GM12878 (cell line): ENCODE measurements at regions not wholly inside any gene's neighbourhood (a gene's known extent, or its start where the extent isn't known, plus 50 kb on each side); places are given as distances from the start of the nearest gene placed in this dataset.
A peak's percentile ranks its signal among the peaks of the same experiment; 100 is the strongest.

ENCODE experiments used
- ATF3 ChIP-seq: IDR thresholded peaks from 2 replicates; pipeline ENCODE4 v1.6.1; 2011; ENCODE audit warnings: low read depth, mild to moderate bottlenecking, low read length, moderate library complexity, borderline replicate concordance; ENCODE audit errors: extremely low read depth
- ETV6 ChIP-seq, 2 experiments: fragments of 450-650 bp in 1 of 2; IDR thresholded peaks in 1 of 2; conservative IDR thresholded peaks in 1 of 2; 2 replicates each; pipeline ENCODE4 v1.6.1; 2014; ENCODE audit warnings: antibody characterized with exemption in 1 of 2, borderline replicate concordance in 1 of 2, low read depth in 1 of 2, mild to moderate bottlenecking in 1 of 2, moderate library complexity in 1 of 2
- MAX ChIP-seq: IDR thresholded peaks from 2 replicates; pipeline ENCODE4 v1.6.1; 2012; ENCODE audit warnings: low read depth, low read length, improper control_type of control experiment
- NR2C2 ChIP-seq: IDR thresholded peaks from 2 replicates; pipeline ENCODE4 v1.6.1; 2011; ENCODE audit warnings: borderline replicate concordance, low read depth; ENCODE audit not compliant: control insufficient read depth, insufficient read length
- PAX5 ChIP-seq: IDR thresholded peaks from 2 replicates; pipeline ENCODE4 v1.6.1; 2011; ENCODE audit warnings: low read depth, low read length, borderline replicate concordance
- RBBP5 ChIP-seq: fragments of 200-600 bp; sonication (generic); conservative IDR thresholded peaks from 2 replicates; pipeline ENCODE4 v1.6.1; 2016
- RUNX3 ChIP-seq: IDR thresholded peaks from 2 replicates; pipeline ENCODE4 v1.6.1; 2012; ENCODE audit warnings: low read length, inconsistent platforms
- SMAD1 ChIP-seq: fragments of 450-650 bp; IDR thresholded peaks from 2 replicates; pipeline ENCODE4 v1.6.1; 2018; ENCODE audit warnings: mild to moderate bottlenecking, low read depth; ENCODE audit not compliant: partially characterized antibody
- TF ChIP-seq, protein P1 (sequence below): fragments of 450-650 bp; IDR thresholded peaks from 2 replicates; pipeline ENCODE4 v1.6.1; 2017; ENCODE audit warnings: mild to moderate bottlenecking, moderate library complexity
- TF ChIP-seq, protein P2 (sequence below): fragments of 450-650 bp; IDR thresholded peaks from 2 replicates; pipeline ENCODE4 v1.6.1; 2018; ENCODE audit warnings: borderline replicate concordance, mild to moderate bottlenecking; ENCODE audit not compliant: partially characterized antibody
- TF ChIP-seq, protein P3 (sequence below): fragments of 450-650 bp; IDR thresholded peaks from 2 replicates; pipeline ENCODE4 v1.6.1; 2017; ENCODE audit warnings: borderline replicate concordance
- TF ChIP-seq, protein P4 (sequence below): fragments of 450-650 bp; IDR thresholded peaks from 2 replicates; pipeline ENCODE4 v1.6.1; 2018; ENCODE audit warnings: mild to moderate bottlenecking, low read depth, moderate library complexity; ENCODE audit not compliant: partially characterized antibody
- TF ChIP-seq, protein P5 (sequence below): fragments of 450-650 bp; formaldehyde crosslinking; IDR thresholded peaks from 2 replicates; pipeline ENCODE4 v1.4.0; 2022; ENCODE audit warnings: mild to moderate bottlenecking, moderate library complexity

- TF ChIP-seq ATF3 (no peak), NR2C2 (no peak), MAX (peak; percentile 44; the same call in 1 of the 2 replicates), RUNX3 (no peak), SMAD1 (peak; percentile 73), ETV6 (conservative IDR thresholded peaks at IDR 0.05 in 1 of 2, IDR thresholded peaks at IDR 0.05 in 1 of 2; ENCODE audit: borderline replicate concordance in 1 of 2, low read depth in 1 of 2) (peak in 1 of 2 experiments; percentile 87; a peak in 2 of 4 replicates), RBBP5 (no peak), PAX5 (peak; percentile 100)
- TF ChIP-seq, protein P1, sequence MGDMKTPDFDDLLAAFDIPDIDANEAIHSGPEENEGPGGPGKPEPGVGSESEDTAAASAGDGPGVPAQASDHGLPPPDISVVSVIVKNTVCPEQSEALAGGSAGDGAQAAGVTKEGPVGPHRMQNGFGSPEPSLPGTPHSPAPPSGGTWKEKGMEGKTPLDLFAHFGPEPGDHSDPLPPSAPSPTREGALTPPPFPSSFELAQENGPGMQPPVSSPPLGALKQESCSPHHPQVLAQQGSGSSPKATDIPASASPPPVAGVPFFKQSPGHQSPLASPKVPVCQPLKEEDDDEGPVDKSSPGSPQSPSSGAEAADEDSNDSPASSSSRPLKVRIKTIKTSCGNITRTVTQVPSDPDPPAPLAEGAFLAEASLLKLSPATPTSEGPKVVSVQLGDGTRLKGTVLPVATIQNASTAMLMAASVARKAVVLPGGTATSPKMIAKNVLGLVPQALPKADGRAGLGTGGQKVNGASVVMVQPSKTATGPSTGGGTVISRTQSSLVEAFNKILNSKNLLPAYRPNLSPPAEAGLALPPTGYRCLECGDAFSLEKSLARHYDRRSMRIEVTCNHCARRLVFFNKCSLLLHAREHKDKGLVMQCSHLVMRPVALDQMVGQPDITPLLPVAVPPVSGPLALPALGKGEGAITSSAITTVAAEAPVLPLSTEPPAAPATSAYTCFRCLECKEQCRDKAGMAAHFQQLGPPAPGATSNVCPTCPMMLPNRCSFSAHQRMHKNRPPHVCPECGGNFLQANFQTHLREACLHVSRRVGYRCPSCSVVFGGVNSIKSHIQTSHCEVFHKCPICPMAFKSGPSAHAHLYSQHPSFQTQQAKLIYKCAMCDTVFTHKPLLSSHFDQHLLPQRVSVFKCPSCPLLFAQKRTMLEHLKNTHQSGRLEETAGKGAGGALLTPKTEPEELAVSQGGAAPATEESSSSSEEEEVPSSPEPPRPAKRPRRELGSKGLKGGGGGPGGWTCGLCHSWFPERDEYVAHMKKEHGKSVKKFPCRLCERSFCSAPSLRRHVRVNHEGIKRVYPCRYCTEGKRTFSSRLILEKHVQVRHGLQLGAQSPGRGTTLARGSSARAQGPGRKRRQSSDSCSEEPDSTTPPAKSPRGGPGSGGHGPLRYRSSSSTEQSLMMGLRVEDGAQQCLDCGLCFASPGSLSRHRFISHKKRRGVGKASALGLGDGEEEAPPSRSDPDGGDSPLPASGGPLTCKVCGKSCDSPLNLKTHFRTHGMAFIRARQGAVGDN, result peak; percentile 98
- TF ChIP-seq, protein P2, sequence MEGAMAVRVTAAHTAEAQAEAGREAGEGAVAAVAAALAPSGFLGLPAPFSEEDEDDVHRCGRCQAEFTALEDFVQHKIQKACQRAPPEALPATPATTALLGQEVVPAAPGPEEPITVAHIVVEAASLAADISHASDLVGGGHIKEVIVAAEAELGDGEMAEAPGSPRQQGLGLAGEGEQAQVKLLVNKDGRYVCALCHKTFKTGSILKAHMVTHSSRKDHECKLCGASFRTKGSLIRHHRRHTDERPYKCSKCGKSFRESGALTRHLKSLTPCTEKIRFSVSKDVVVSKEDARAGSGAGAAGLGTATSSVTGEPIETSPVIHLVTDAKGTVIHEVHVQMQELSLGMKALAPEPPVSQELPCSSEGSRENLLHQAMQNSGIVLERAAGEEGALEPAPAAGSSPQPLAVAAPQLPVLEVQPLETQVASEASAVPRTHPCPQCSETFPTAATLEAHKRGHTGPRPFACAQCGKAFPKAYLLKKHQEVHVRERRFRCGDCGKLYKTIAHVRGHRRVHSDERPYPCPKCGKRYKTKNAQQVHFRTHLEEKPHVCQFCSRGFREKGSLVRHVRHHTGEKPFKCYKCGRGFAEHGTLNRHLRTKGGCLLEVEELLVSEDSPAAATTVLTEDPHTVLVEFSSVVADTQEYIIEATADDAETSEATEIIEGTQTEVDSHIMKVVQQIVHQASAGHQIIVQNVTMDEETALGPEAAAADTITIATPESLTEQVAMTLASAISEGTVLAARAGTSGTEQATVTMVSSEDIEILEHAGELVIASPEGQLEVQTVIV, result no peak
- TF ChIP-seq, protein P3, sequence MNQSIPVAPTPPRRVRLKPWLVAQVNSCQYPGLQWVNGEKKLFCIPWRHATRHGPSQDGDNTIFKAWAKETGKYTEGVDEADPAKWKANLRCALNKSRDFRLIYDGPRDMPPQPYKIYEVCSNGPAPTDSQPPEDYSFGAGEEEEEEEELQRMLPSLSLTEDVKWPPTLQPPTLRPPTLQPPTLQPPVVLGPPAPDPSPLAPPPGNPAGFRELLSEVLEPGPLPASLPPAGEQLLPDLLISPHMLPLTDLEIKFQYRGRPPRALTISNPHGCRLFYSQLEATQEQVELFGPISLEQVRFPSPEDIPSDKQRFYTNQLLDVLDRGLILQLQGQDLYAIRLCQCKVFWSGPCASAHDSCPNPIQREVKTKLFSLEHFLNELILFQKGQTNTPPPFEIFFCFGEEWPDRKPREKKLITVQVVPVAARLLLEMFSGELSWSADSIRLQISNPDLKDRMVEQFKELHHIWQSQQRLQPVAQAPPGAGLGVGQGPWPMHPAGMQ, result no peak
- TF ChIP-seq, protein P4, sequence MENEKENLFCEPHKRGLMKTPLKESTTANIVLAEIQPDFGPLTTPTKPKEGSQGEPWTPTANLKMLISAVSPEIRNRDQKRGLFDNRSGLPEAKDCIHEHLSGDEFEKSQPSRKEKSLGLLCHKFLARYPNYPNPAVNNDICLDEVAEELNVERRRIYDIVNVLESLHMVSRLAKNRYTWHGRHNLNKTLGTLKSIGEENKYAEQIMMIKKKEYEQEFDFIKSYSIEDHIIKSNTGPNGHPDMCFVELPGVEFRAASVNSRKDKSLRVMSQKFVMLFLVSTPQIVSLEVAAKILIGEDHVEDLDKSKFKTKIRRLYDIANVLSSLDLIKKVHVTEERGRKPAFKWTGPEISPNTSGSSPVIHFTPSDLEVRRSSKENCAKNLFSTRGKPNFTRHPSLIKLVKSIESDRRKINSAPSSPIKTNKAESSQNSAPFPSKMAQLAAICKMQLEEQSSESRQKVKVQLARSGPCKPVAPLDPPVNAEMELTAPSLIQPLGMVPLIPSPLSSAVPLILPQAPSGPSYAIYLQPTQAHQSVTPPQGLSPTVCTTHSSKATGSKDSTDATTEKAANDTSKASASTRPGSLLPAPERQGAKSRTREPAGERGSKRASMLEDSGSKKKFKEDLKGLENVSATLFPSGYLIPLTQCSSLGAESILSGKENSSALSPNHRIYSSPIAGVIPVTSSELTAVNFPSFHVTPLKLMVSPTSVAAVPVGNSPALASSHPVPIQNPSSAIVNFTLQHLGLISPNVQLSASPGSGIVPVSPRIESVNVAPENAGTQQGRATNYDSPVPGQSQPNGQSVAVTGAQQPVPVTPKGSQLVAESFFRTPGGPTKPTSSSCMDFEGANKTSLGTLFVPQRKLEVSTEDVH, result peak; percentile 65
- TF ChIP-seq, protein P5, sequence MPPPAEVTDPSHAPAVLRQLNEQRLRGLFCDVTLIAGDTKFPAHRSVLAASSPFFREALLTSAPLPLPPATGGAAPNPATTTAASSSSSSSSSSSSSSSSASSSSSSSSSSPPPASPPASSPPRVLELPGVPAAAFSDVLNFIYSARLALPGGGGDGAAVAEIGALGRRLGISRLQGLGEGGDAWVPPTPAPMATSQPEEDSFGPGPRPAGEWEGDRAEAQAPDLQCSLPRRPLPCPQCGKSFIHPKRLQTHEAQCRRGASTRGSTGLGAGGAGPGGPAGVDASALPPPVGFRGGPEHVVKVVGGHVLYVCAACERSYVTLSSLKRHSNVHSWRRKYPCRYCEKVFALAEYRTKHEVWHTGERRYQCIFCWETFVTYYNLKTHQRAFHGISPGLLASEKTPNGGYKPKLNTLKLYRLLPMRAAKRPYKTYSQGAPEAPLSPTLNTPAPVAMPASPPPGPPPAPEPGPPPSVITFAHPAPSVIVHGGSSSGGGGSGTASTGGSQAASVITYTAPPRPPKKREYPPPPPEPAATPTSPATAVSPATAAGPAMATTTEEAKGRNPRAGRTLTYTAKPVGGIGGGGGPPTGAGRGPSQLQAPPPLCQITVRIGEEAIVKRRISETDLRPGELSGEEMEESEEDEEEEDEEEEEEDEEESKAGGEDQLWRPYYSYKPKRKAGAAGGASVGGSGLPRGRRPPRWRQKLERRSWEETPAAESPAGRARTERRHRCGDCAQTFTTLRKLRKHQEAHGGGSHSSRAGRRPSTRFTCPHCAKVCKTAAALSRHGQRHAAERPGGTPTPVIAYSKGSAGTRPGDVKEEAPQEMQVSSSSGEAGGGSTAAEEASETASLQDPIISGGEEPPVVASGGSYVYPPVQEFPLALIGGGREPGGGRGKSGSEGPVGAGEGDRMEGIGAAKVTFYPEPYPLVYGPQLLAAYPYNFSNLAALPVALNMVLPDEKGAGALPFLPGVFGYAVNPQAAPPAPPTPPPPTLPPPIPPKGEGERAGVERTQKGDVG (CRISPR knock-in tag), result no peak
Measured at GRCh38 chr10:123398180-123398591, 244.0 kb downstream of the BUB3 start (continued).
